GM18508 (cell line): ENCODE measurements at regions not wholly inside any gene's neighbourhood (a gene's known extent, or its start where the extent isn't known, plus 50 kb on each side); places are given as distances from the start of the nearest gene placed in this dataset.
A peak's percentile ranks its signal among the peaks of the same experiment; 100 is the strongest.

ENCODE experiments used
- ATAC-seq: cut with Tn5 transposase; IDR thresholded peaks from one replicate; pipeline ENCODE4 v1.9.1; 2021; ENCODE audit warnings: moderate number of reproducible peaks; ENCODE audit not compliant: insufficient read depth, unreplicated experiment

DNA sequence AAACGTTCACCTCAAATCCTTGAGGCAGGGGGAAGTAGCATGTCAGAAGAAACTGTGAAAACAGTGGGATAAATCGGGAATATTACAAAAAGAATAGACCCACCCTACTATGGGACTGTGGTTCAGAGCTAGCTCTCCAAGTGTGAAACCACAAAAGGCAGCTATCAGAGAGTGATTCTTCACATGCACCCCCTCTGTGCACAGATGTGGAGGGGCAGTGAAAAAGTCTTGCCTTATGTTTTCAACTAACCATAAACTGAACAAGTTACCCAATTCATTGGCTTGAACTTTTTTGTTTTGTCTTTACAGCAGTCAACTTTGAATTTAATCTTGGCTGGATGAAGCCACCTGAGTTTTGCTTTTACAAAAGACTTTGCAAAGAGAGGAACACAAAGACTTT lies 98.8 kb upstream of the NR4A3 start:
- no peak for ATAC-seq

DNA sequence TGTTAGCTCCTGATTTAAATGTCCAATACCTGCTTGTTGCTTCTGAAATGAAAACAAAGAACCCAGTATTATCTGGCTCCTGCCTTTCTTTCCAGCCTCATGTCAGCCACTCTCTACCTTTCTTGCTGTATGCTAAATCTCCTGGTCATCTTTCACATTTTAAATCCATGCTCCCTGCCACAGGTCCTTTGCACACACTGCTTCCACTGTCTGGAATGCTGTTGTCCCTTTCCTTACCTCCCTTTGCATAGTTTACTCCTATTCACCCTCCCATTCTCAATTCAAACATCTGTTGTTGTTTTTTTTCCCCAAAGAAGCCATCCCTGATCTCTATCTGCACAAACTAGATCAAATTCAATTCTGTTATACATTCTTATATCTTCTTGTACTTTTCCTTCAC lies 97.0 kb upstream of the NR4A3 start:
- ATAC-seq: no peak

DNA sequence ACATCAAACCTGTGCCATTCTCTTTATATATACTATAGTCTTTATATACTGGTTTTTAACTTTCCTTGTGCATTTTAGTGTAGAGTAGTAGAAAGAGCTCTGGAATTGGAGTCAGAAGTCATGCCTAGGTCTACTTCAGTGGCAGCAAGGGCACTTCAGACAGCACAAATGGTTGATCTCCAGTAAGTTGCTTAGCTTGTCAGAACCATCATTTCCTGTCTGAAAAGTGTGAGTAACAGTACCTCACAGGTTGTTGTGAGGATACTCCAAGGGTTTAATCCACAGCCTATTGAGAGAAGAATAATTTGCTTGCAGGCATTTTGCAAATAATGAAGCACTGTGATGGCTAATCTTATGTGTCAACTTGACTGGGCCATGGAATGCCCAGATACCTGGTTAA lies 95.8 kb upstream of the NR4A3 start:
- no peak for ATAC-seq

DNA sequence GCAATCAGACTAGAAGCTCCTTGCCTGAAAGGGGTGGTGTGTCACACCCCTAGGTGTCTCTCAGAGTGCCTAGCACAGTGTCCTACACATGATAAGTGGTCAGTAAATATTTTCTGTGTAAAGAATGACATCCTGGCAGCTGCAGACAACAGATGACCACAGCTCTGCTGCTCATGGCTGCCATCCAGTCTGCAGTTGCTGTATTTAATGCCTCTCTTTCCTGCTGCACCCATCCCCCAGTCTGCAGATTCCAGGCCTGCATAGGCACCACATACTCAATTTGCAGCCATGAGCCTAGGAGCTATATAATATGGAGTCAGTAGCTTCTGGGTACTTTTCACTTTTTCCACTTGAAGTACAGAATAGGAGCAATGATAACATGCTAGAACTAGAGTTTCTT lies 94.9 kb upstream of the NR4A3 start:
- no peak for ATAC-seq

DNA sequence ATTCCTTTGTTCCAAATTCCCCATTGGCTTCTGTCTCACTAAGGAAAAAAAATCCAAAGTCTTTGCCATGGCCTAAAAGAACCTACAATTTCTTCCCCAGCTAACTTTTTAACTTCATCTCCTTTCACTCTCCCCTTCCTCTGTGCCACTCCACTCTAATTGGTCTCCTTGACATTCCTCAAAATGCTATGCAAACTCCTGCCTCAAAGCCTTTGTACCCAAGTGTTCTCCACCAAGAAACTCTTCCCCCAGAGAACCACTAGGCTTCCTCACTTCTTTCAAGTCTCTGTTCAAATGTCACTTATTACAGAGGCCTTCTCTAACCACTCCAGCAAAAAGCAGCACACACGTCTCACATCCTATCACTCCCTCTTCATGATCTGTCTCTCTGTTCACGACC lies 91.6 kb upstream of the NR4A3 start:
- ATAC-seq: no peak

DNA sequence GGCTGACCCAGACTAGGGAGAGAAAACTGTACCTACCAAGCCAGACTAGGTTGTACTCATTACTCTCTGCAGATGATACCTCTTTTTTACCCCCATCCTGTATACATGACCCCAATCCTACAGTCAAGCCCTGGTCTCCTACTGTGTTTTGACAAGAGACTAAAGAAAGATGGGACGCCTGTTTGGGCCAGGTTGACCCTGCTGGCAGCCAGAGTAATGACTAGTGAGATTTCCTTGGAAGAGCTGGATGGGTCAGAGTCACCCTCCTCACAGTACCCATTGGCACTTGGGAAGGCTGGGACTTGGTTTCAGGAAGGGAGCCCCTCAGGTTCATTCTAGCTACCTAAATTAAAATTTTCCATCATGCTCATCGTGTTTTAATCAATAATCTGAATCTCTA lies 89.7 kb upstream of the NR4A3 start:
- no peak for ATAC-seq

DNA sequence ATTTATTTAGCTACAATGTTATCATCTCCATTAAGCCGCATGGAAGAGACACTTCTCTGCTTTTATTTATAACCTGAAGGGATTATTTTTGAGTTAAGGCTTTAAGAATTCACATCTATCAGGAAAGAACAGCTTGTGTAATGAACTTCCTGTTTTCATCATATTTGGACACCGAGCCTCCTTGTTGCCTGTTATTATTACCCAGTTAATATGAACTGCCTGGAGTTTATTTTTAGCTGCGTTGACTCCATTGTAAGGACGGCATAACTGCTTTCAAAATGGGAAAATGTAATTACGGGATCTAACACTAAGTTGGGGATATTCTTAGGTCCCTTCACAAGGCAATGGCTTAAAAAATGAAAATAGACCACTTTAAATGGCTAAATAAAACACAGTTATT lies 89.0 kb upstream of the NR4A3 start:
- no peak for ATAC-seq

DNA sequence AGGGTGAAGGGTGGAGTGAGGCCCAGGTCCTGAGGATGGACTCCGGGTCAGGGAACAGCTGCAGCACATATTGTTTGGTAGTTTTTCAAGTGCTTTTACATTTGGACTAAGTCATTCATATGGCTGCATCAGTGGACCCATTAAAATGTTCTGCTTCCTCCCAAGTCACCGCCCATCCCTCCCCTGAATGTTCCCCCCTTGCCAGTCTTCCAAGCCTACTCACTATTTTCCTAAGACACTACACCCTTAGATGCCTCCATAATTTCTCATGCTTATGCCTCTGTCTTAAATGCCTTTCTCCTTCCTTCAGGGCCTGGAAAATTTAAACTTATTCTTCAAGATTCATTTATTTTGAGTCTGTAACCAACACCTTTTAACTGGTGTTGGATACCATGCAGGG lies 86.6 kb upstream of the NR4A3 start:
- no peak for ATAC-seq

DNA sequence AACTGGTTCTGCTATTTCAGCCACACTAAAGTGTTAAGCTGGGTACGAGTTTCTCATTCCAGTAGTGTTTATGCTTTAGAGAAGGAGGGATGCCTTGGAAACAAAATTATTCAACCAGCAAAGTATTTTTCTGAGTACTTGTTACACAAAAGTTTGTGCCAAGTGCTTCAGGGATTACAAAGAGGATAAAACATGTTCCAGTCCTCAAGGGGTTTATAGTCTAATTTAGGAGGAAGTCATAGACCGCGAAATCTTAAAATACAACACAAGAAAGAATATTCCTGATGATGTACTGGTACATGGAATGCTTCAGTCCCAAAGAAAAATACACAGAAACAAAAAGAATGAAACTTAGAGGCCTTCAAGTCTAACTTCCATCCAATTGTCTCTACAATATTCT lies 85.4 kb upstream of the NR4A3 start:
- no peak for ATAC-seq

DNA sequence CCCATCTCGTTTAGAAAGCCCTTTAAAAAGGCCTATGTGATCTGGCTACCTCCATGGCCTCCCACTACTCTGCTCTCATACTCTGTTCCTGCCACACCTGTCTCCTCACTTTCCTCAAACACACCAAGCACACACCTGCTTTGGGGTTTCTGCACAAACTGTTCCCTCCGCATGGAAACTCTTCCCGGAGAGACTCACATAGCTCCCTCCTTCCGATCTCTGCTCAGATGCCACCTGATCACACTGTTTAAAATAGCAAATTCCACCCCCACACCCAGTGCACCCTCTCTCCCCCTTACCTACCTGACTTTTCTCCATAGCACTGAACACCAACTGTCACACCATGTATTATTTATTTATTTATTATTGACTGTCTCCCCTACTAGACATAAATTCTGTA lies 84.0 kb upstream of the NR4A3 start:
- ATAC-seq: no peak

DNA sequence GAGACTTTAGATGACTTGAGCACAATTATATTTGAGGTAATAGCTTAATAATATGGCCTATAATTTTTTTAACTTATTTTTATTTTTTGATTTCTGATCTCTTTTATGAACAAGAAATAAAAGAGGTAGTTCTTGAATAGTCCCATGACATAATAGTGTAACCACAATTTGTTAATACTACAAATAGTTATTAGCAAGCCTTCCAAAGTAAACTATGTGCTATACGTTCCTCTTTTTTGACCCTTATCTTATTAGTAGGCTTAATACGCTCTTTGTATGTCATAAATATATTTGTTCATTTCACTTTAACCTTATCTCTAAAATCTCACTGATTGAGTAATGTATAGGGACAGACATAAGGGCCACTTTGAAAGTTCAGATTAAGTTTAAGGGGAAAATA lies 78.7 kb upstream of the NR4A3 start:
- ATAC-seq: no peak

DNA sequence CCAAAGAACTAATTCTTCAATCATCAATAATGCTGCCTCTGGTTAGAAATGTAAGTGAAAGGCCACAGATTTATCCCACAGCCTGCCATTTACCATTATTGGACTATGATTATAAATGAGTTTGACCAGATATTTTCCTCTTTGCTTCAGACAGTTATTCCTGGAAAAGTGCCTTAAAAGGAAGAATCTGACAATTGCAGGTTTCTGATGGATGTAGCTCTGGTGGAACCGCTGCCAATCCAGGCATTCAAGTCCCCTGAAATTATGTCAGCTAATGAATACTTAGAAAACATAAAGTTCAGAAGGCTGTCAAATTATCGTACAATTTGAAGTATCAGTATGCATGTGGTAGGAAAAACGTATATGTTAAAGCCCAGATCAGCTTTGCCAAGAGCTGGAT lies 78.2 kb upstream of the NR4A3 start:
- ATAC-seq: no peak

DNA sequence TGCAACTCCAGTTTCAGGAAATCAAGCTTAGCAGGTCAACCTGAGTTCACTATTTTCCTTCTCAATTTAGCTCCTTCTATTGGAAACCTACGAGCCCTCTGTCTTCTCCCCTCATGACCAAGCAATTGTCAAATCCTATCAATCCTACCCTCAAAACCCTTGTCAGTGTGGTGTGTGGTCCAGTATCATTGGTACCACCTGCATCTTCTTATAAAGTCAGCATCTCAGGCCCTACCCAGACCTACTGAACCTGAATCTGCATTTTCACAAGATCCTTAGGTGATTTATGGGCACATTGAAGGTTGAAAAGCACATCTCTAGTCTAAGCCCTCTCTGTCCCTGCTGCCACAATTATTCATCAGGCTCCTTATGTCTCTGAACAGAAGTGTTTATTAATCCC lies 77.6 kb upstream of the NR4A3 start:
- ATAC-seq: no peak

DNA sequence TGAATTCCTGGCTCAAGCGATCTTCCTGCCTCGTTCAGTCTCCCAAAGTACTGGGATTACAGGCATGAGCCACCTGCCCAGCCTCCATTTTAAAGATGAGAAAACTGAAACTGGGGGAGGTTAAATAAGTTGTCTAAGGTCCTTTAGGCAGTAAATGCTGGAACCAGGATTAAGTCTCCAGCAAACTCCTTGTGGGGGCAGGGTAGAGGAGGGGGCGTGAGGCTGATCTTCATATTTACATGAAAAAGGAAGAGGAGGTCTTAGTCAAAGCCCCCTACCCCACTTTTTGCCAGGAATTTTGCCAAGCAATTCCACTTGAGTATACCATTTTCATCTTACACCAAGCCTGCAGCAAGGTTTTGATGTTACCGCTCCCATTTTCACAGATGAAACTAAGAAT lies 76.6 kb upstream of the NR4A3 start:
- no peak for ATAC-seq

DNA sequence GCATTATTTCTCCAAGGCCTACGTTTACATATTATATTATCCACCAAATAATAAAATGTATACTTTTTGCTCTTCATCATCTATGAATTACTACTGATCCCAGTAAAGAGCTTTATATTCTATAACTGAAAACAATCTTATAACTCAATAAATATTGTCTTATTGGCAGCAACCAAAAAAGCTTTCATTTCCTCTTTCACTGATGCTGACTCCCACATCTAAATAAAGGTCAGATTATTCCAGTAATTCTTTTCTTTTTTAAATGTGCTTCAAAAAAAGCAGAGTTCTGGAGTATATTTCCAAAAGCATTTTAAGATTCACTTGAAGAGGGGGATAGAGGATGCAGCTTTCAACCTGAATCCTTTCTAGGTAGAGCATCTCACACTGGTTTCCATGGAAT lies 75.3 kb upstream of the NR4A3 start:
- no peak for ATAC-seq

DNA sequence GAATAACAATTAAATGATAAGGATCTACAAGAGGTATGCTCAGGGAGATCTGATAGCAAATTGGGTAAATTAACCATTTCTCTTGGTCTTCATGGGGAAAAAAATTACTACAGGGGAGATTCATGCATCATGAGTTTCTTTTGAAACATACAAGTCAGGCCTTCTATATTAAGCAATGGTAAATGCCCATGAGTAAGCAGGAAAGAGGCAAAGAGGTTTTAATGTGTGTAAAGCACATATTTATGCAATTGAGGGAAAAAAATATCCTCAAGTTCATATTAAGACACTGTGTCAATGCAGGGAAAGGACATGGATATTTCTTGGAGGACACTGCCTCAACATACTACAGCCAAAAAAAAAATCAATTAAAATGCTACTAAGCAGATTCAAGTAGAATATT lies 73.4 kb upstream of the NR4A3 start:
- no peak for ATAC-seq

DNA sequence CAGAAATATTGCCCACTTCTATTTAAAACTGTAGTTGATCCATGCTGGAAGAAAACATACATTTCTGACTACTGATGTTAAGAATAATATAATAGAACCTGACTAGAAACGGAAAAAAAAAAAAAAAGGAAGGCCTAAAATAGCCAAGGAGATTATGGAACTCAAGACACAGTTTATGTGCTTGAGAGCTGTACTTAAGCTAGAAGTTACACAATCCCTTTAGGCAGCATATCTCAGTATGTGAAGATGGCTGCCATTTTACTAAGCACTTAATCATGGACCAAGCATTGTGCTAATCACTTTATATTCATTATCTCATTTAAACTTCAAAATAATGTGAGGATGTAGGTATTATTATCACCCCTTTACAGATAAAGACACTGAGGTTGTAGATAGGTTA lies 73.0 kb upstream of the NR4A3 start:
- no peak for ATAC-seq

DNA sequence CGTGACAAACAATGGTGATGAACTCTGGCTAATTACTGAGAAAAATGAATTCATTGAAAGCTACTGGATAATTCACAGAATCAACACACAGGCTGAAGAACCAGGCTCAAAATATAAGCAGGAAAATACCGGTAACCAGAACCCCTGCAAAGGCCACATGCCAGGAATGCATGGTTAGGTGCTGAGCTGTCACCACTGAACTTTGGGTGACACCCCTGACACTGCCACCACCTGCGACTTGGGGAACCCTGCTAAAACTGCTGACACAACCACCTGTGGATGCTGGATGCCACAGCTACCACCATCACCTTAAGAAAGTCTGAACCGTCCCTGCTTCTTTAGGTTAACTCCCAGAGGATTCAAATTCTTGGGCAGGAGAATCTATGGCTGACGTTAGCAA lies 72.0 kb upstream of the NR4A3 start:
- ATAC-seq: no peak

DNA sequence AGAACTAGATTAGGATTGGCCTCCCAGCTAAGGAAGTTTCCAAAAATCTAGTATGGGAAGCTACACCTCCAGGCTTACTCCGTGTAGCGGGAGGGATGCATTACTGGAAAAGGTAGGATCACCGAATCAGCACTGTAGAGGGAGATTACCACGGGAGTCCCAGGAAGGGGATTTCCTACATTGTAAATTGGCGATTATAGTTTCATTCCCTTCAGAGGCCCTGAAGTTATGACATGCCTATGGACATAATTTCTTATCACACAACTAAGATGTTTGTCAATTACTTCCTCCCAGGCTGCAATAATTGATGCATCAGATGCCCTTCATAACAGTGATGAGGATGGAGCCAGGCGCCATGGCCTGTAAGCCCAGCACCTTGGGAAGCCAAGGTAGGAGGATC lies 71.2 kb upstream of the NR4A3 start:
- no peak for ATAC-seq

DNA sequence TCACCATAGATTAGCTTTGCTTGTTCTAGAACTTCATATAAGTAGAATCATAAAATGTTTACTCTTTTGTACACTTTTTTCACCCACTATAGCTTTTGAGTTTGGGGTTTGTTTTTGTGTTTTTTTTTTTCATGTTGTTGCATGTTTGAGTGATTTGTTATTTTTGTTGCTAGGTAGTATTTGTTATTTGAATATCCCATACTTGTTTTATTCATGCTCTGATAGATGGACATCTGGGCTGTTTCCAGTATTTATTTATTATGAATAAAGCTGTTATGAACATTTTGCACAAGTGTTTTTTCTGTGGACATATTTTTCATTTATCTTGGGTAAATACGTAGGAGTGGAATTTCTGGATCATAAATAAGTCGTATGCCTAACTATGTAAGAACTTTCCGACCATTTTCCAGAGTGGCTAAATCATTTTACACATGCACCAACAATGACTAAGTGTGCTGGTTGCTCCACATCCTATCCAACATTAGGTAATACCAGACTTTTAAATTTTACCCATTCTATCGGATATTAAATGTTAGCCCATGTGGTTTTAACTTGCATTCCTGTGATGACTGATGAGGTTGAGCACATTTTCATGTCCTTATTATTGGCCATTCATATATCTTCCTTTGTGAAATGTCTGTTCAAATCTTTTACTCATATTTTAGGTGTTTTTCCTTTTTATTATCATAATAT lies 69.1 kb upstream of the NR4A3 start:
- no peak for ATAC-seq

DNA sequence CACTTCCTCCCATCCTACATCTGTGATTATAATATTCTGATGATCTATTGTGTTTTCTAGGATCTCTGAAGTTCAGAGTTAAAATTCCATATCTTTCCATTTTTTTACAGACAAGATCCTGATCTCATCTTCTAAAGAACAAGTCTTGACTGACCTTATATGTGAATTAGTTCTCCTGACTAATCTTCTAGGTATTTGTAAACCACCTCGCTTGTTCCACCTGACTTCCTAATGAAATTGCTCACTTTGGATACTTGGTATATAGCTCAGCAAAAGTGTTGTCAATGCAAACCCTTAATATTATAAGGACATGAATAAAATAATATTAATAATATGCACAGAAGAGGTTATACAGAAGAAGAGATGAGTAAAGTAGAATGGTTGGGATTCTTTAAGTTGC lies 68.2 kb upstream of the NR4A3 start:
- ATAC-seq: no peak

DNA sequence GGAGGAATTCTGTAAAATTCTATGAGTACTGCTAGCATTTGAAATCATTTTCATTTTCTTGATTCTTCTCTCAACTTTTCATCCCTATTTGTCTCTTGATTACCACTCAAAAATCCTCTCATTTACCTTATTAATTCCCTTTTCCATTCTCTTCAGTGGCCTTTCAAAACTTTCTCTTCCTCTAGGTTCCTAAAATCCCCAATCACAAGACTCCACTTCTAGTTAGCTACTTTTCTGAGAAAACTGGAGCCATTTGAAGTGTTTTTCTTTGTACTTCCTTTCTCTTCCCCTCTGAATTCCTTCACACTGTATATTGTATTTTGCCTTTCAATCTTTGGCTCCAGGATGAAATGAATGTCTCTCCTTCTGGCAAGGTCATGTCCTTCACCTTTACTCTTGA lies 61.3 kb upstream of the NR4A3 start:
- no peak for ATAC-seq

DNA sequence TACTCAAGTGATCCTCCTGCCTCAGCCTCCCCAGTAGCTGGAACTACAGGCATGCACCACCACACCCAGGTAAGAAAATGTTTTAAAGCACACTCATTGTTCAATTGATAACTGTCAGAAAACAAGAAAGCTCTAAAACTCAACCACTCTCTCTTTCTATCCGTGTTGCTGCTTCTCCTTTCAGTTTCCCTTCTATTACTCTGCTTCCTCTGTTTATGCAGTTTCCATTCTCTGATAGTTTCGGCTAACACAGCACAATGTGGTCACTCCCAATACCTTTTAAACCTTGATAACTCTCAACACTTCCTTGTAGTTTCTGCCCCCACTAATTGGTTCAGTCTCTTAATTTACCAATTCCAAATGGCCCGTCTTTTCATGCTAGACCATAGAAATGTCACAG lies 59.2 kb upstream of the NR4A3 start:
- ATAC-seq: peak; percentile 96
